Activated CD8-positive, alpha-beta memory T cell treated with anti-CD3 and anti-CD28 coated beads for 1 hour (primary cell): ENCODE measurements at regions not wholly inside any gene's neighbourhood (a gene's known extent, or its start where the extent isn't known, plus 50 kb on each side); places are given as distances from the start of the nearest gene placed in this dataset.
"Not testable (repeated sequence)": the region's sequence is repeated elsewhere in the genome, so short reads cannot be mapped to it uniquely, and the experiment has no call there.

Source experiments
- DNase-seq, 2 donors: peaks; one replicate each; pipeline ENCODE4 v3.0.0-alpha.2; 2020; ENCODE audit warnings: low read depth in 1 of 2; ENCODE audit errors: extremely low read depth in 1 of 2

DNA sequence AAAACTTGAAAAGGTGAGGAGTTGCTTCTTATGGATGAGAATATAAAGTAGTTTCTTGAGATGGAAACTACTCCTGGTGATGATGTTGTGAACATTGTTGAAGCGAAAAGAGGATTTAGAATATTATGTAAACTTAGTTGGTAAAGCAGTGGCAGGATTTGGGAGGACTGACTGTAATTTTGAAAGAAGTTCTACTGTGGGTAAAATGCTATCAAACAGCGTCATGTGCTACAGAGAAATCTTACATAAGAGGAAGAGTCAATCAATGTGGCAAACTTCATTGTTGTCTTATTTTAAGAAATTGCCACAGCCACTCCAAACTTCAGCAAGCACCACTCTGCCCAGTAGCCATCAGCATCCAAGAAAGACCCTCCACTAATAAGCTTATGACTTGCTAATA lies 112.9 kb upstream of the ZEB2 start:
- no peak for DNase-seq

DNA sequence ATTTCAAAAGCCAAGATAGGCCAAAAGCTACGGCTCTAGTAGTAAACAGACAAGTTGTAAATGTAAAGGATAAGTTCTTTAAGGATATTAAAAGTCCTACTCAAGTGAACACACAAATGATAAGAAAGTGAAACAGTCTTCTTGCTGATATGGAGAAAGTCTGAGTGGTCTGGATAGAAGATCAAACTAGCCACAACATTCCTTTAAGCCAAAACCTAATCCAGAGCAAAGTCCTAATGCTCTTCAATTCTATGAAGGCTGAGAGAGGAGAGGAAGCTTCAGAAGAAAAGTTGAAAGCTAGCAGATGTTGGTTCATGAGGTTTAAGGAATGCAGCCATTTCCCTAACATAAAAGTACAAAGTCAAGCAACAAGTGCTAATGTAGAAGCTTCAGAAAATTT lies 111.7 kb upstream of the ZEB2 start:
- DNase-seq = no peak

DNA sequence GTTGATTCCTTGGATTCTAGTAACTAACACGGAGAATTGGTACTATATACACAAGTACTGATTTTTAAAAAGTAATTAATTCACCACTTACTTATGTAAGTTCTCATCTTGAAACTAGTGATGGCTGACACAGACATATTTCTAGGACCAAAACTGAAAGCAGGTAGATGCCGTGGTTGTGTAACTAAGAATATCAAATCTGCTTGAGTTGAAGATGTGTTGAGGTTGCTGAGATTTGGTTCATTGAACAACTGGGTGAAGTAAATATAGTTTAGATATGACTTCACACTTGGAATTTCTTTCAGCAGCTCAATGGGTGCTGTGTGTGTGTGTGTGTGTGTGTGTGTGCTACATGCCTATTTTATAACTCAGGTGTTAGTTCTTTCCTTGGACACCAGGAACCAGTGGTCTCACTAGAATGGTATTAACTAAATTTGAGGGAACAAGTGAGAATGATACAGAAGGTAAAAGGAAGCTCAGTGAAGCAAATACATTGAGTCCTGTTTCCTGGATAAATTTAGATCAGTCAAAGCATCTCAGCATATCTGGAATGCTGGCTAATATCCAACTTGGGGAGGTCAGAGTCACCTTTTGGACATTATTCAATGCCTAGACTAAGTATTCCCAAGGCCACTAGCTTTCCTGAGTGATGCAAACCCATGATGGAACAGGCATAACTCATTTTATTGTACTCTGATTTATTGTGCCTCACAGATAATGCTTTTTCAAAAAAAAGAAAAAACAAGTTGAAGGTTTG lies 110.7 kb upstream of the ZEB2 start:
- no peak for DNase-seq

DNA sequence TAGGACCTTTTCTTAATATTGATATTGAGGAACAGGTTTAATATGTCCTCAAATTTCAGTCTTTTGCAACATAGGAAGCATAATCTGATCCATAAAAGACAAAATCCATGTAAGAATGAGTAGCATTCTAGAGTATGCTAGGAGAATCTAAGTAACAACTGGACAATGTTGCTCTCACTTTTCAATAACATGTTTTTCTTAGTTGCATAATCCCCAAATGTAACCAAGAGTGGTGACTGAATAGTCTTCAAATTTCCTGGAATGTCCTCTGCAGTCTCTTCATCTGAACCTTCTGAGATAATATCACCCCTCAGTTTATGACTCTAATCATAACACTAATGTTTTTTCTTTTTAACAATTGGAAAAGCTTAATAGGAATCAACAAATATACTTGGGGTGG lies 110.0 kb upstream of the ZEB2 start:
- DNase-seq = no peak

DNA sequence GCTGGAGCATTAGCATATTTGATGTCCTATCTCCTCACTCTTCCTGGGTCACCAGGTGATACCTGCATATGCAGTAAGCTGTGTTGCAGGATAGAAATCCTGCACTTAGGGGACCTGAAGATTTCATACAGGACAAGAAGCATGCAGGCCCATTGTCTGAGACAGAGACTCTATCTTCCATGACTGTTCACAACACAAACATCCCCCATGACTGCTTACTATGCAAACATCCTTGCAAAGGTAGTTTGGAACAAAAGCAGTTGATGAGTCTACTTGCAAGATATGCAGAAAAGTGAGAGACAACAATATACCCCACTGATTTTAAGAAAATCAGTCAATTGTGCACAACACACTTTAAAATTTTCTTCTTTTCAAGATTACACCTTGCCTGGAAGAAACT lies 108.6 kb upstream of the ZEB2 start:
- no peak for DNase-seq

DNA sequence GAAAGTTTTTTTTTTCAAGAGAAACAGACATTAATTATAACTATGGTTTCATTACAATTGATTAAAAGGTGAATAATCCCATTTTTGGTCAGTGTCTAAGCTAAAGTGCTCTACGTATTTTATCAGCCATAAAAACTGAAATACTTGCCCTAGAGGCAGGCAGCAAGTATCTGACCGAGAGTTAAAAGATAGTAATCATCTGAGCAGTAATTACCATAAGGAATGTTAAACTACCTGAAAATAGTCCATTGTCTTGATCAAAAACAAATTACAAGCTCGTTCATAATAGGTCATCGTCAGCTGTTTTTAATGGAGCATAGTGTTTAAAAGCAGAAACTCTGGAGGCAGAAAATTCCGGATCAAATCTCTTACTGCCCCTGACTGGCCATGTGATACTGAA lies 105.7 kb upstream of the ZEB2 start:
- DNase-seq = no peak

DNA sequence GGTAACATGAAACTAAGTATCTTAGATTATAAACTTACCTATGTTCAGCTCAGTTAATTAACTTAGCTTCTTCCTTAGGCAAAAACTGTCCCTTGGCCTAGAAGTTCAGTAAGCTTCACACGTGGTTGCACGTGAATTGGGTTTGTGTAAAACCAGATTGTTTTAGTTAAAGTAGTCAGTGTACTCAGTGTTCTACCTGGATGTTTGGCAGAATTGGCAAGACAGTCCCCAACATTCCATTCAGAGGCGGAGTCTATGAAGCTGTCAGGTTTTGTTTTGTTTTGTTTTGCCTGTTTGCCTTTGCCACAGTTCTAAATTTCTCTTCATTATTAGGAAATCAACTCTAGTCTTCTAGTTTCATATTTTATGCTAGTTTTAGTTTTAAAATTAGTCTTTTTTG lies 105.3 kb upstream of the ZEB2 start:
- no peak for DNase-seq

DNA sequence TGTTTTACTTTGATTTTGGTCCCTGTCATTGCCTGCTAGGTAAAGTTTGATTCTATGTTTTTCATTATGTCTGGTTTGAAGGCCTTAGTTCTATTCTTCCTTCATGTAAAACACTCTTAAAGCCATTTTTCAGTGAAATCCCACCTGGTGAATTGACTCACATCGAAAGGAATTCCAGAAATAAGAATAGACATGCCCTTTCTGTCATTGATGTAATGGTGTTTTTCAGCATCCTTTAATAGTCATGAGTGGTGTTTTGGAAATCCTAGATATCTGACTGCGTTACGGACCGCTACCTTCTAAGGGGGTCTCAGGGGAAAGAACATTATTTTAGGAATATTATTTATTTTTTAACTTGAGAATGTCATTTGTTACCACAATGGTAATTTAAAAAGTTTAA lies 104.5 kb upstream of the ZEB2 start:
- DNase-seq = no peak

DNA sequence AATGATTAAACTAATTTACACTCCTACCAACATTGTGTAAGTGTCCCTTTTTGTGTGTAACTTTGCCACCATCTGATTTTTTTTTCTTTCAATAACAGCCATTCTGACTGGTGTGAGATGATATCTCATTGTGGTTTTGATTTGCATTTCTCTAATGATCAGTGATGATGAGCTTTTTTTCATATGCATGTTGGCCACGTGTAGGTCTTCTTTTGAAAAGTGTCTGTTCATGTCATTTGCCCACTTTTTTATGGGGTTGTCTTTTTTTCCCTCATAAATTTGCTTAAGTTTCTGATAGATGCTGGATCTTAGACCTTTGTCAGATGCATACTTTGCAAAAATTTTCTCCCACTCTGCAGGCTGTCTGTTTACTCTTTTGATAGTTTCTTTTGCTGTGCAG lies 102.5 kb upstream of the ZEB2 start:
- DNase-seq = not testable (repeated sequence)

DNA sequence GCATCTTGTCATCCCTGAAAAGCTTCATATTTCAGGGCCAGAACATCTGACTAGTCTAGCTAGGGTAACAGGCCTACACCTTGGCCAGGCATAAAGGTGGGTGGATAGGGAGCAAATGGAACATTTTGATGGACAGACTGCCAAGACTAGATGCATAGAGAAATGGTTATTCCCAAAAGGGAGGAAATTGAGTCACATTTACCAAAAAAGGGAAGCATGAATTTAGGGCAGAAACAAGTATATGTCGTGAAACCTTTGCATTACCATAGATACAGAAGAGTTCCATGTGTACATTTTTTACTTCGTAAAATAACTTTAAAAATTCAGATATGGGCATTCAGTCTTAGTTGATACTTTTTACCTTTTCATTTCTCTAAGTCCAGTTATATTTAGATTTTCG lies 101.3 kb upstream of the ZEB2 start:
- no peak for DNase-seq

DNA sequence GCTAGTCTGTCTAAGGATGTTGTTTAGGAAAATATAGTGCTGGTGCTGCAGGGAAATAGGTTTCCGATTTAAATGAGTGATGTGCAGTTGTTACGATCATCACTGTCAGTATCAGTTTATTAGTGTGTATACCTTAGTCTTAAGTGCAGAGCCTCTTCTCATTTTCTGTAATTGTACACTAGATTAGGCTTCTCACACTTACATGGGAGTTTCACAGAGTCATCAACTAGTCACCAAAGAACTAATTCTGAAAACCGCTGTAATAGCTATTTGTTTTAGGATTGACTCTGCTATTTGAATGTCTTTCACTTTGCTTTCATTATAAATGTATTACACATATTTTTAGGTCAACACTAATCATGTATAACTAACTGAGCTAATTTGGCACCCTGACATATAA lies 99.8 kb upstream of the ZEB2 start:
- no peak for DNase-seq

DNA sequence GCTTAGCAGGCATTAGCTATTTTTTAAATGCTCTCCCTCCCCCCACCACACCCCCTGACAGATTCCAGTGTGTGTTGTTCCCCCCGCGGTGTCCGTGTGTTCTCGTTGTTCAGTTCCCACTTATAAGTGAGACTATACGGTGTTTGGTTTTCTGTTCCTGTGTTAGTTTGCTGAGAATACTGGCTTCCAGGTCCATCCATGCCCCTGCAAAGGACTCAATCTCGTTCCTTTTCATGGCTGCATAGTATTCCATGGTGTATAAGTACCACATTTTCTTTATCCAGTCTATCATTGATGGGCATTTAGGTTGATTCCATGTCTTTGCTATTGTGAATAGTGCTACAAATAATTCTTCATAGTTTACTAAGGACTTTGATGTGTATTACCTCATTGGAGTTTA lies 97.3 kb upstream of the ZEB2 start:
- not testable (repeated sequence) for DNase-seq

DNA sequence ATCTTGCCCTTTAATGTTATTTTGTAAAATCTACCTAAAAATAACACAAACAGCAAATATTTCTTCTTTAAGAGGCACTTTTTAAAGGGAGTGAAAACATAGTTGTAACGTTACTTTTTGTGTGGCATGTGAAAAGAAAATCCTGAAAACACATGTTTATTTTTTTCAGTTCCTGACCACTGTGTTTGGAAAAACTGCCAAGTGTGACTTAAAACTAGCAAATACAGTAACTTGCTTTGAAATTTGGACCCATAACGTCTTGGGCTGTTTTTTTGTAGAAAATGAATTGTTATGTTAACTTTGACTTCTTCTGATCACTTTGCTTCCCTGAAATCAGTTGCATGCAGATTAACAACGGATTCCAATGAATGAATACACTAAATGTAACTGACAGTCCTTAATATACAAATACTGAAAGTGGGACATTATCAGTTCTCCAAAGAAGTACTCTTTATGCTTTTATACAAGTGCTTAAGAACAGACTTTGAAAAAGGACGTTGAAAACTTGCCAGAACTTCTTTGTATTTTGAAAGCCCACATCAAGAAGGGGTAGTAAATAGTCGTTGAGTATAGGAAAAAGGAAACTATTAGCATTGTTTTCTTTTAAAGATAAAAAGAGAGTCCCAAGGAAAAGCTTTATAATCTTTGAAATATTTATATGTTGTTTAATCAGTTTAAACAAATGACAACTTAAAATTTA lies 96.1 kb upstream of the ZEB2 start:
- DNase-seq = no peak

DNA sequence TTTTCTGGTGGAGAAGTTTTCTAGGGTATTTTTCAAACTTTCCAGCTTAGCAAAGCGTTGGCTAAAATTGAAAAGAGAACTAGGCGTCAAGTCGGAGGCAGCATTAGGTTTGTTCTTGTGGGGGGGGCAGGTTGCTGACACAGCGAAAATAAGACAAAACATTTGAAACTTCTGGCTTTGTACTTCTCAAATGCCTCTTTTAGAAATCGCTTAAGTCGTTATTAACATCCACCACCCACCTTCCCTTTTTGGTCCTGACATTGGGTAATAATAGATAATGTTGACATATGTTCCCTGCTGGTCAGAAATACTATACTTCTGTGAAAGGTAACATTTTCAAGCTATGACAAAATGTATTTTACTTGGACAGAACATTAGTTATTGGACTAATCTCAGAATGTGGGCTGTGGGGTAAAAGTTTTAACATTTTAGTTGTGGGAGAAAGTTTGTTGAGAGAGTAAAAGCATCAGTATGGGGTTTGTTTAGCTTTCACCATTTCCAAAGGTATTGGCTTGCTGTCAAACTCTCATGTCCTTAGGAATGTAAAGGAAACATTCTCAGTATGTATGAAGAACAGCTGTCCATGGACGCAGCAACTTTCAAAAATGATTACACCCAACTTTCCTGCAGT lies 88.1 kb upstream of the ZEB2 start:
- no peak for DNase-seq

DNA sequence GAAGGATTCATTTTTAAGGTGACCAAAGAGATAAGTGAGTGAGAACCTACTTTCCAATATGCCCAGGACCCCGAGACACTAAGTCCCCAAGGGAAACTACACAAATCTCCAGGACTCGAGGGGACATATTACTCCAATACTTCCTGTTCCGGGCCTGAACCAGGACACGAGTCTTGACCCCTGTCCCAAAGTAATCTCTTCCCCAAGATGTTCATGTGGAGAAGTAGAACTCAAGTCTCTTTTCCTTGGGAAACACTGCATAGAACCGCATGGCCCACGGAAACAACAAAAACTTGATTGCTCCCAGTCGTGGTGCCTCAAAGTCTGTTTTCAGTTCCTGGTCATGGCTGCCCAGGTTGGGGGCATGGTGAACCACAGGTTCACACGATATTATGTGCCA lies 87.2 kb upstream of the ZEB2 start:
- no peak for DNase-seq

DNA sequence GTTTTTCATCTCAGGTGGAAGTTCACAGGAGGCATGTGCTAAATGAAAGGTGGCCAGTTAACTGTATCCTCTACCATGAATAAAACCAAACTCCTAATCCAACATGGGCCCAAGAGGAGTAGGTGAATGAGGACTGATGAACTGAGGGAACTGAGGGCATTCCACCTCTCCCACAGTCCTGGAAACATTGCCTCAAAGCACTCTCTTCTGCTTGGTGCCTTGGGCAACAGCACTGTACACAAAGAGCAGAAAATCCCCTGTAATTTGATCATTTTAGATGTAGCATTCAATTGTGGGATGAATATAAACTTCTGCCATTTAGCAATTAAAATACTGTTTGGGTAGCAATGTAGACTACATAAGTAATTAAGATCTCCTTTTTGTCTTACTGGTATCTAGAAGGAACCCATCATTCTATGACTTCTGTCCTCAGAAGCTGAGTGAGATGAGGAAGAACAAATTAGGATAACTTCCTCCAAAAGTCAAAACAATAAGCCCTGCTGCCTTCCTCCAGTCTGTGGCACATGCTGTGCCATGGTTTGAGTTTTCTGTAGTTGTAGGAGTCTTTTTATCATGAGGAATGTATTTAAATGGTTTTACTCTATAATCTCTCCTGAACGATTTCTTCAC lies 86.7 kb upstream of the ZEB2 start:
- no peak for DNase-seq

DNA sequence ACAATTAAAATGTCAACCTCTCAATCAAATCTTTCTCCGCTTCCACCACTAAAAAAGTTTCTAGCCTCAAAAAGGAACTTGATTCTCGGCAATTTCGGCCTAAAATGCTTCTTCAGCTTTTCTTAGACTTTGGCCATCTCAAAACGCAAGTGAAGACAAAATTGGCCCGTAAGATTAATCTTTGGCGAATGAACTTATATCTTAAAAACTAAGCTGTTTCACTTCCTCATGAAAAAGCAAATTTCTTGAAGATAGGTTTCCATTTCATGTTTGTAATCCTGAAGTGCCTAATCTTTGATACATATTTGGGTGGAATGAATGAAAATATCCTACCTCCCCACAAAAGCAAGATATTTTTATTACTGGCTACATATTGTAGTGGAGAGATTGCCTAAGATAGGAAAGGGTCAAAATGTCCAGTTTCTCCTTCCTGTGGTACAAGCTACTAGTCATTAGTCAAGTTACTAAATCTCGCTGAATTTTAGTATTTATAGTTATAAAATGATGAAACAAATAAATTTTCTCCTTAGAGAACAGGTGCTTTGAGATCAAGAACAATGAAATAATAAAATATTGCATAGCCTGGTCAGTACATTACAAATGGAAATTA lies 85.4 kb upstream of the ZEB2 start:
- DNase-seq = no peak

DNA sequence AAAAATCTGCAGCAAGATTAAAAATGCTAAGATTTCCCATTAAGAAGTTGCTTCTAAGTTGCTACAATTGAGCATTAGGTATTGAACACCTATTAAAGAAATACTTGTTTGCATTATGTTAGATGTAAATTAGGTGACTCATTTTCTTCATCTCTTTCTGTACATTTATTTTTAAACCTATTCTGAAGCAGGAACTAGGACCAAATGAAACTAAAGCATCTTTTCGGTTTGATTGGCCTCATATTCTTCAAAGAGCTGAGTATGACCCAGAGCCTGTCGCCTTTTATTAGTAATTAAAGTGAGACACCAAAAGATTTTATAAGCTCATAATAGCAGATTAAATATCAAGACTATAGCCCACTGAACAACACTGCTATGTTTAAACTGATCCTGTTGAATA lies 83.4 kb upstream of the ZEB2 start:
- no peak for DNase-seq

DNA sequence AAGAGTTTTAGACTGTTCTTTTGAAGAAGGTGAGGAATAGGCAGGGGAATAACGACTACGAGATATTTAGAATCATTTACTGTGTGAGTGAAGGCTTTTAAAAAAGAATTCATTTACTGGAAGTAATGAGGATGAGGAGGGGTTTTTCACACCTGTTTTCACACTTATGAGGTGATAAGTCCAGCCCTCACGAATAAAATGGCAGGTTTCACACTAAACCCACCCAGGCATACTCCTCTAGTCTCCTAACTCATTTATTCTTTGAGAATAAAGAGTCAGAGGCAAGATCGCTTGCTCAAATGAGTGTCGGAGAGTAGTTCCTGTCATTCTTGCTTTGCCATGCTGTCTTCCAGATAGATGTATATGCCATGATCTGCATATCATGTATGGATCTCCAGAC lies 79.0 kb upstream of the ZEB2 start:
- DNase-seq = no peak

DNA sequence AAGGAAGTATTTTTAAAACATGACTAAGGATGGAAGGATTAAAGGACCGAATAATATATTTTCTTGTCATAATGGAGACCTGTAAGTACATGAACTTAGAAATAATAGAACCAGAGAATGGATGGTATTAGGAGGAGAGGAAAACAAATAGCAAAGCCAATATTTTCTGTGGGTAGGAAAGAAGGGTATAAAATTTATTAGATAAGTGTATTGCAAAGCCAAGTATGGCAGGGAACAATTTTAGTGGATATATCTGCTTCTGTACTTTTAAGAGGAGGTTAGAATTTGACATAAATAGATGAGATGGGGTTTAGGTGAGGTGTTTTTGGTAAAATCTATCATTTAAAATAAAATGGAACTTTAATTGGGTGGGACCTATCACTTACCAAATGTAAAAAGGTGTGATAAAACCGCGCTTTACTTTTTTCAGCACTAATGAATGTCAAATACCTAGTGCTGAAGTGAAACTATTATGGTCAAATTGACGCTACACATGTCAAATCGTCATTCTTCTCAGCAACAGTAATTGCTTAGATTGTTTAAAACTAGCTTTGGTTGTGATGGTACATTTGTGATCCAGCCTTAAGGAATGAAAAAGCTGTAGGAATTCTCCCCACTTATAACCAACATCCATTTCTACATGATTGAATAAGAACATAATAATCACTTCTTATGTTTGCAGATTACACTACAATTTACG lies 78.1 kb upstream of the ZEB2 start:
- no peak for DNase-seq

DNA sequence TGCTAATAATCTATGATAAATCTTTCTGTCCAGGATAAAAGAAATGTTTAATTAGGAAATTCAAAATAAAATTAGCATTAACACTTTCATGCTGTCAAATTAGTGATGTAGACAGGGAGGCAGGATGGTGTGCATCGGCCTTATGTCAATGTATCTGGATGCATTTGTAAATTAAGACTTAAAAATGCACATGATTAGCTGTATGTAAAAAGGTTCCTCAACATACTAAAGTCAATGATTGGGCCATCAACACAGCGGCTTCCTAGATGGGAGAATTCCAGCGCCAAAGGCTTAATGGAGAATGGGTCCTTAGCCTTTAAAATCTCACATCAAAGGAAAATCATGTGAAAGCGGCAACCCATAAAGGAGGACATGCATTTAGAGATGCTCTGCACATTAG lies 77.5 kb upstream of the ZEB2 start:
- no peak for DNase-seq
